ENCODE measurements at regions not wholly inside any gene's neighbourhood (a gene's known extent, or its start where the extent isn't known, plus 50 kb on each side); places are given as distances from the start of the nearest gene placed in this dataset.

- no peak for TF ChIP-seq POLR2A (IDR thresholded peaks at IDR 0.05; ENCODE audit: extremely low read depth, insufficient read length)
- TF ChIP-seq CTCF (IDR thresholded peaks at IDR 0.05; ENCODE audit: low read depth, low read length), result no peak
These were observed 125.6 kb upstream of the CELF4 start for GRCh38 chr18:37691162-37691561.
